Daoy (cell line): ENCODE measurements at regions not wholly inside any gene's neighbourhood (a gene's known extent, or its start where the extent isn't known, plus 50 kb on each side); places are given as distances from the start of the nearest gene placed in this dataset.

Experiments
- DNase-seq: peaks from one replicate; pipeline ENCODE4 v3.0.0-alpha.2; 2015; ENCODE audit warnings: low read depth

DNA sequence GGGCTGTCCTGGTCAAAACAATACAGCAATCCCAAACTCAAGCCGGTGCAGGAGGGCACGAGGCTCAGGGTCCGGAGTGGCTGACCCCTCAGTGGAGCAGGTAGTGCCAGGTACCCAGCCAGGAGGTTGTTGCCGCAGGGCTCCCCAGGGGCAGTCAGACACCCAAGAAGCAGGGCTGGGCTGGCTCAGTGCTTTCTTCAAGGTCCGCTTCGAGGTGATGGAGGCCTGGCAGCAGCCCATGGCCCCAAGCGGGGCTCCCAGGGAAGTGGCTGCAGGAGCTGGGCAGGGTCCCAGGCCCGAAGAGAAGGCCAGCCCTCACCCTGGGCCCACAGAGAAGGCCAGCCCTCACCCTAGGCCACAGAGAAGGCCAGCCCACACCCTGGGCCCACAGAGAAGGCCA is 55.3 kb upstream of the COPS8 start:
- DNase-seq, result no peak

DNA sequence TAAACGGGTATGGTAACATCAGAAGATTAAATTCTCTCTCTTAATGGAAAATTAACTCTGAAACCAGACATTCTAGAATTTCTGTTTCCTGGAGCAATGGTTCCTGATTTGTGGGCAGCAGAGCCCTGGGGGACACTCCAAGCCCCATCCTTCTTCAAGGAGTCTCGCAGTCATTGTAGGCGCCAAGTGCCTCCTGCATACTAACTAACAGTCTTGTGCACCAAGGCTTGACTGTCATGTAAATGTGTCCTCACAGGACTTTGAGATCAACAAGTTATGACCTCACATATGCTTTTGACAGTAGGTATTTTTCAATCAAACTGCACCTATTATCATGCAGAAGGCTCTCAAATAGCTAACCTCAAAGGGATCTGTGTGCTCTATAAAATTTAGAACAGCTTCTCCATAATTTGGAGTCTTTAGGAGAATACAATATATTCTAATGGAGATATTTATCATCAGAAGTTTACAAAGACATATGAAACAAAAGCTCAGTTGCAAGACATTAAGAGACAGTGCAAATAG is 52.1 kb upstream of the COPS8 start:
- no peak for DNase-seq

DNA sequence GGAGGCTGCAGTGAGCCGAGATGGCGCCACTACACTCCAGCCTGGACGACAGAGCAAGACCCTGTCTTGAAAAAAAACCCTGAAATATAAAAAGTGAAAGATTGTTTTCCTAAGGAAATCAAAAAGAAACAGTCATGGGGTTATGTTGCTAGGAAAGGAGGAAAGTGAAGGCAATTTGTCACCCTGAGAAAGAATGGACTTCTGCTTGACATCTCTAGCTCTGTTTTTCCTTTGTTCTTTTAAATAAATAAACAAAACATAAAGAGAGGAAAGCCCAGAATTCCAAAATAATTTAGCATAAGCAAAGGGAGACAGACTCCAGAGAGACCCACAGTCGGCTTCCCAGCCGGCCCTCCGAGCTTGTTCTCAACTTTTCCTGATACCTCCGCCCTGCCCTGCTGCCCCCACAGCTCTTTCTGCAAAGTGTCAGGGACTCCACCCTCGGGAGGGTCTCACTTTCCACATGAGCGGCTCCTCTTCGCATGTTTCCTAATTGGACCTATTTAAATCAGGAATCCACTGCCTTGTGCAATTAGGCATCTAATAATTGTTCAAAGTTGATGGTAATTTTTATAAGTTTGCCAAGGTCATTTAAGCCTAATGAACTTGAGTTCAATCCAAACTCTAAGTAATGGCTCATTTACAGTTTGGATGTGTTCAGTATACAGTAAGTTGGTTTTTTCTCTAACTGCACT is 49.8 kb upstream of the COPS8 start:
- DNase-seq, result no peak
